KMS-11 (cell line): ENCODE measurements at regions not wholly inside any gene's neighbourhood (a gene's known extent, or its start where the extent isn't known, plus 50 kb on each side); places are given as distances from the start of the nearest gene placed in this dataset.

Experiments used
- H2AFZ ChIP-seq: fragments of 200-600 bp; sonication (generic); 2 replicates; pipeline ENCODE4 v1.6.1; 2016; ENCODE audit warnings: antibody characterized with exemption, mixed run types, low read depth
- H3K27ac ChIP-seq: fragments of 200-600 bp; sonication (generic); 2 replicates; pipeline ENCODE4 v1.6.1; 2016; ENCODE audit warnings: mild to moderate bottlenecking, mixed run types
- H3K27me3 ChIP-seq: fragments of 200-600 bp; sonication (generic); 2 replicates; pipeline ENCODE4 v1.6.1; 2017; ENCODE audit warnings: mild to moderate bottlenecking, low read depth, mixed run types, moderate library complexity; ENCODE audit not compliant: insufficient read depth
- H3K36me3 ChIP-seq: fragments of 200-600 bp; sonication (generic); 2 replicates; pipeline ENCODE4 v1.6.1; 2017; ENCODE audit warnings: mild to moderate bottlenecking, mixed run types; ENCODE audit not compliant: insufficient read depth
- H3K4me1 ChIP-seq: fragments of 200-600 bp; sonication (generic); 2 replicates; pipeline ENCODE4 v1.6.1; 2016; ENCODE audit warnings: mild to moderate bottlenecking, low read depth, mixed run types; ENCODE audit not compliant: poor library complexity, severe bottlenecking
- H3K4me2 ChIP-seq: fragments of 200-600 bp; sonication (generic); 2 replicates; pipeline ENCODE4 v1.7.0; 2016; ENCODE audit warnings: mild to moderate bottlenecking, mixed run types
- H3K4me3 ChIP-seq: fragments of 200-600 bp; sonication (generic); IDR thresholded peaks from 2 replicates; pipeline ENCODE4 v1.6.1; 2017; ENCODE audit warnings: low read depth, low read length, mixed read lengths; ENCODE audit not compliant: insufficient read depth
- H3K79me2 ChIP-seq: fragments of 200-600 bp; sonication (generic); 2 replicates; pipeline ENCODE4 v1.6.1; 2016; ENCODE audit warnings: low read depth, mixed run types; ENCODE audit not compliant: insufficient read depth
- H3K9ac ChIP-seq: fragments of 200-600 bp; sonication (generic); 2 replicates; pipeline ENCODE4 v1.6.1; 2016; ENCODE audit warnings: mild to moderate bottlenecking, mixed run types
- H4K20me1 ChIP-seq: fragments of 200-600 bp; sonication (generic); 2 replicates; pipeline ENCODE4 v1.6.1; 2016; ENCODE audit warnings: mild to moderate bottlenecking, mixed run types; ENCODE audit not compliant: insufficient read depth
- CTCF ChIP-seq: fragments of 200-600 bp; sonication (generic); conservative IDR thresholded peaks from 2 replicates; pipeline ENCODE4 v1.6.1; 2017; ENCODE audit warnings: low read depth, mild to moderate bottlenecking, antibody characterized with exemption, low read length, moderate library complexity, mixed read lengths

- Histone ChIP-seq H3K4me1 (no peaks in the 10 kb centered on the region), H3K27me3 (no peaks in the 10 kb centered on the region), H2AFZ (no peak overlapping the region), H3K4me3 (no peak overlapping the region), H3K79me2 (no peaks in the 10 kb centered on the region), H3K9ac (no peak overlapping the region), H3K27ac (no peak overlapping the region), H3K4me2 (no peak overlapping the region), H3K36me3 (no peaks in the 10 kb centered on the region), H4K20me1 (no peaks in the 10 kb centered on the region)
- no peak for TF ChIP-seq CTCF
Measured at GRCh38 chr13:56351041-56351440, 789.7 kb upstream of the PRR20A start.

GRCh38 chr13:56352361-56352760 lies 788.4 kb upstream of the PRR20A start:
- H3K36me3 ChIP-seq, result no peaks in the 10 kb centered on the region
- H3K27ac ChIP-seq, result no peak overlapping the region
- no peaks in the 10 kb centered on the region for H4K20me1 ChIP-seq
- H3K9ac ChIP-seq, result no peak overlapping the region
- TF ChIP-seq CTCF, result no peak
- no peak overlapping the region for H2AFZ ChIP-seq
- no peaks in the 10 kb centered on the region for H3K27me3 ChIP-seq
- H3K4me3 ChIP-seq, result no peak overlapping the region
- H3K4me2 ChIP-seq, result no peak overlapping the region
- no peaks in the 10 kb centered on the region for H3K79me2 ChIP-seq
- no peaks in the 10 kb centered on the region for H3K4me1 ChIP-seq

GRCh38 chr13:56352901-56353300 lies 787.8 kb upstream of the PRR20A start:
- H3K4me2 ChIP-seq, result no peak overlapping the region
- H3K79me2 ChIP-seq, result no peaks in the 10 kb centered on the region
- no peaks in the 10 kb centered on the region for H3K36me3 ChIP-seq
- no peak overlapping the region for H3K9ac ChIP-seq
- H3K27me3 ChIP-seq, result no peaks in the 10 kb centered on the region
- TF ChIP-seq CTCF, result no peak
- no peak overlapping the region for H3K4me3 ChIP-seq
- no peak overlapping the region for H2AFZ ChIP-seq
- no peak overlapping the region for H3K27ac ChIP-seq
- no peaks in the 10 kb centered on the region for H4K20me1 ChIP-seq
- no peaks in the 10 kb centered on the region for H3K4me1 ChIP-seq

- H4K20me1 ChIP-seq, result no peaks in the 10 kb centered on the region
- no peaks in the 10 kb centered on the region for H3K79me2 ChIP-seq
- H3K36me3 ChIP-seq, result no peaks in the 10 kb centered on the region
- H3K4me3 ChIP-seq, result no peak overlapping the region
- TF ChIP-seq CTCF, result no peak
- no peak overlapping the region for H3K27ac ChIP-seq
- H3K27me3 ChIP-seq, result no peaks in the 10 kb centered on the region
- no peaks in the 10 kb centered on the region for H3K4me1 ChIP-seq
- H3K4me2 ChIP-seq, result no peak overlapping the region
- no peak overlapping the region for H2AFZ ChIP-seq
- H3K9ac ChIP-seq, result no peak overlapping the region
Measured at GRCh38 chr13:56356690-56357089, 784.0 kb upstream of the PRR20A start.

- Histone ChIP-seq H3K36me3 (no peaks in the 10 kb centered on the region), H3K4me2 (no peak overlapping the region), H3K27ac (no peak overlapping the region), H4K20me1 (no peaks in the 10 kb centered on the region), H3K79me2 (no peaks in the 10 kb centered on the region), H3K27me3 (no peaks in the 10 kb centered on the region), H3K4me1 (no peaks in the 10 kb centered on the region), H3K9ac (no peak overlapping the region), H3K4me3 (no peak overlapping the region), H2AFZ (no peak overlapping the region)
- TF ChIP-seq CTCF, result no peak
Measured at GRCh38 chr13:56378566-56378965, 762.2 kb upstream of the PRR20A start.
